GM12874 (cell line): ENCODE measurements at regions not wholly inside any gene's neighbourhood (a gene's known extent, or its start where the extent isn't known, plus 50 kb on each side); places are given as distances from the start of the nearest gene placed in this dataset.

Experiments used
- TF ChIP-seq, protein P1 (sequence below): IDR thresholded peaks from 2 replicates; pipeline ENCODE4 v1.5.1; 2011; ENCODE audit warnings: low read depth, mild to moderate bottlenecking, control low read depth, low read length, moderate library complexity; ENCODE audit not compliant: insufficient read depth

DNA sequence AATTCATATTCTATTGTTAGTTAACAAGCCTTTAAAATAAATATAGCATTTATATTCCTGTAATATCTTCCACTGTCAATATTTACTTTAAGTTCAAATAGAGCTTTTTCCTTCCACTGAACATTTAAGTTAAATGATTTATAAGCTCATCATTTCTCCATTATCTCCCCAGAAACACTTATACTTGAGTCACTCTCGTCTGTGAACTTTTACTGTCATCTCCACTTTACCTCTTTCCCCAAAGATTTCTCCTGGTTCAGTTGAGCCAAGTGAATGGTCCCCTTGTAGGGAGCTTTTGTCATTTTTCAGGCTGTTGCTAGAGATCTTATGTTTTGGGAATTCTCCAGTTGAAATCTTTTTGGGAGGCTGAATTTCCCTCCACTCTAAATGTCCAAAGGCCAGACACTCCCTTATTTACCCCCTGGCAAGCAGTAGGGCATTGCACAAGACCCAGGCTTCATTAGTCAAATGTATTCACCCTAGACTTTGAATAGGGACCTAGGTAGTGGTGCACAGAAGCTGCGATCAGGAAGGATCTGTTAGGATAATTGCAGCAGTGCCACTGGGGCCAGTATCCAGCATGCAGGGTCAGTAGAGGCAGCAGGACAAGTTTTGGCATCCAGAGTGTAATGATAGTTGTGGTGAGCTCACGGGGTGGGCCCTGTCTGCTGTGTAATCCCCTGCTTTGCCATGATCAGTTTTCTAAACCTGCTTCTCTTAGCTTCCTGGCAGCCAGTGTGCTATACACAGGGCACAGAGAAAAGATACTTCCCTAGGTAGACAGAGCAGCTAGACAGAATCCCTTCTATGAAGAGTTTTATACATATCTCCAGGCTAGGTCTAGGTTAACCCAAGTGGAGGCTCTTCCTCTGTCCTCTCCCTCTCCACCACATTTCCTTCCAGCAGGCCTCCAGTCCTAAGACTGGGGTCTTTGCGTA lies 356.5 kb upstream of the SLCO3A1 start:
- TF ChIP-seq, protein P1, sequence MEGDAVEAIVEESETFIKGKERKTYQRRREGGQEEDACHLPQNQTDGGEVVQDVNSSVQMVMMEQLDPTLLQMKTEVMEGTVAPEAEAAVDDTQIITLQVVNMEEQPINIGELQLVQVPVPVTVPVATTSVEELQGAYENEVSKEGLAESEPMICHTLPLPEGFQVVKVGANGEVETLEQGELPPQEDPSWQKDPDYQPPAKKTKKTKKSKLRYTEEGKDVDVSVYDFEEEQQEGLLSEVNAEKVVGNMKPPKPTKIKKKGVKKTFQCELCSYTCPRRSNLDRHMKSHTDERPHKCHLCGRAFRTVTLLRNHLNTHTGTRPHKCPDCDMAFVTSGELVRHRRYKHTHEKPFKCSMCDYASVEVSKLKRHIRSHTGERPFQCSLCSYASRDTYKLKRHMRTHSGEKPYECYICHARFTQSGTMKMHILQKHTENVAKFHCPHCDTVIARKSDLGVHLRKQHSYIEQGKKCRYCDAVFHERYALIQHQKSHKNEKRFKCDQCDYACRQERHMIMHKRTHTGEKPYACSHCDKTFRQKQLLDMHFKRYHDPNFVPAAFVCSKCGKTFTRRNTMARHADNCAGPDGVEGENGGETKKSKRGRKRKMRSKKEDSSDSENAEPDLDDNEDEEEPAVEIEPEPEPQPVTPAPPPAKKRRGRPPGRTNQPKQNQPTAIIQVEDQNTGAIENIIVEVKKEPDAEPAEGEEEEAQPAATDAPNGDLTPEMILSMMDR, result no peak

DNA sequence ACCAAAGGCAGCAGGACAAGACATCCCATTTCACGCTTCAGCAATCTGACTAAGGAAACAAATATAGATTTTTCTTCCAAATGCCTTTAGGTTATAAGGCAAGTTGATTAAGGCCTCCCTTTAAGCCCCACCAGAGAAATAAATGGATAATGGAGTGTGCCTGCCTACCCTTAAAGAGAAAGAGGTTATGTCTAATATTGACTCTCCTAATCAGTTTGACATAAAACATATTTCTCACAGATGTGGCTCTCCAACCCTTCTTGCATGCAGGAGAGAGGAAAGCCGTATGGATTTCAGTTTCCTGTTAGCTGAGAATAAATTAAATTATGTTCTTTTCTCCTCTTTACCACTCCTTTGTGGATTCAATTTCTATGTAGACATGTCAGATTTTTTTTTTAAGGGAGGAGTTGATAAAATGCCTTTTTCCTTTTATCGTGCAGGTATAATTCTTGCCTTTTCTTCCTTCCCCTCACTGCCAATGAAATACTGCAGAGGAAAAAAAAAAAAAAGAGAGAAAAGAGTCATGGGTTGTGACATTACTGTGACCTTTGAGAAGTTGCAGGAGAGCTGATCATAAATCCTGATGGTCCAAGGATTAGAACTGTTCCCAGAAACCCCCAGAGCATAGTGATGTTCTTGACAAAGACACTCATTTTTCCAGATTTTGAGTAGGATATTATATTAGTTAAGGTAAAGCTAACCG lies 355.3 kb upstream of the SLCO3A1 start:
- TF ChIP-seq, protein P1, result no peak

DNA sequence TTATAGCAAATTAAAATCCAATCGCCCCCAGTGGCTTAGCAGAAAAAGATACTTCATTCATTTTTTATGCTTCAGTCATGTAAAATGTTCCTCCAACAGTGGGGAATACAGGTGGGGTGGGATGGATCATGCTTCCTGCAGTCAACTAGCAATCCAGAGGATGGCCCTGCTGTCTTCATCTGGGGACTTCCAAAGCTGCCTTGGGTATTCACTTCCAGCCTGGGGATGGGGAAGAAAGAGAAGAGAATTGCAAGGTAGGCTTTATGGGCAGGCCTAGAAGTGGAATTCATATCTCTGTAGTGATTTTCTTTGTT lies 354.8 kb upstream of the SLCO3A1 start:
- TF ChIP-seq, protein P1, result no peak

DNA sequence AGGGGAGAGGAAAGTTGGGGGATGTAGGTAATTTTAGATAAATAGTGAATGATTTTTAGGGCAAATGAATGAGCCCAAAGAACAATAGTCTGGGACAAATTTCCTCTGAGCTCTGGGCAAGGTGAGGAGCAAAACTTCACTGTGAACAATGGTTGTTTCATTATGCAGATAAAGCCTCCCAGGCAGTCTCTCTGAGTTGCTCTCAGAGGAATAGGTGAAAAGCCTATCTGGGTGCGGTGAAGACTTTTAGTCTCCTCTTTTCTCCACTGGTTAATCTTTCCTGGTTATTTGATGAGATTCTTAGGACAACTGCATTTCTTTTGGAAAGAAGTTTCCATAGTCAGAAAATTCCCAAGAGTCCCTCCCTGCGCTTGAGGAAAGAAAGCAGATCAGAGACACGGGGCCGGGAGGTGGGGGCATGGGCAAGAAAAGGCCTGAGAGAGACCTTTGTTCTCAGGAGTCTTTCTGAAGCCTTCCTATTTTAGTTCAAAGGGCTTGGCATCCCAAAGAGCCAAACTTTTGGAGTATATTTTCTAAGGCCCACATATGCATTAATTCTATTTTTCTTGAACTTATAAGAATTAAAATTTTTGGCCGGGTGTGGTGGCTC lies 353.6 kb upstream of the SLCO3A1 start:
- TF ChIP-seq, protein P1, result no peak

DNA sequence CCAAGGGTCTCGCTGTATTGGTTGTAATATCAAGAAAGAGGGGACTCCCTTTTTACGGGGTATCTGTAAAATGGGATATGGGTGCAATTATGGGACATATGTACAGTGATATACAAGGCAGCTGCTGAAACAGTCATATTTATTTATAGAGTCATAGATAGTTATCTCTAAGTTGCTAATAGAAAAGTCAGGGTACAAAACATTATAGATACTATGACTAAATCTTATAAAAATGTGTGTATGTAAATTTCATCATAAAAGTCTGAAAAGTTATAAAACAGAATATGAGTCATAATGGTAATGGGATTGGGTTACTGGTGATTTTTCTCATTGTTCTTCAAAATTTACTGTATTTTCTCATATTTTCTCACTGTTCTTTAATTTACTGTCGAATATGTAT lies 344.9 kb upstream of the SLCO3A1 start:
- TF ChIP-seq, protein P1, result no peak

DNA sequence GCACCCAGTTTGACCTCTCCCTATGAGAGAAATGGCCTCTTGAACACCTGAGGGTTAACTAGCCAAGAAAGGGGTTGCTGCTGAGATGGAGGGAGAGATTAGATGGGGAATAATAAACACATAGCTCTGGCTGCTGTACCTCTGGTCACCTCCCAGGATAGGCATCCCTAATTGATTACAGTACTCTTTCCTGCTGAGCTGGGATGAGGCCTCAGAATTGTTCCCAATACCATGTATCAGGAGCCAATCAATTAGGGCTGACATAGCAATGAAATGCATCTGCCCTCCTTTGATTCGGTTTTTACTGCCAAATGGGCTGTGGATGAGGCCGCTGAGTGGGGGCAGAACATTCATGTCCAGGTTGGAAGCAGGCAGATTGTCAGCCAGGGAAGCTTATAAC lies 339.4 kb upstream of the SLCO3A1 start:
- TF ChIP-seq, protein P1, result no peak

DNA sequence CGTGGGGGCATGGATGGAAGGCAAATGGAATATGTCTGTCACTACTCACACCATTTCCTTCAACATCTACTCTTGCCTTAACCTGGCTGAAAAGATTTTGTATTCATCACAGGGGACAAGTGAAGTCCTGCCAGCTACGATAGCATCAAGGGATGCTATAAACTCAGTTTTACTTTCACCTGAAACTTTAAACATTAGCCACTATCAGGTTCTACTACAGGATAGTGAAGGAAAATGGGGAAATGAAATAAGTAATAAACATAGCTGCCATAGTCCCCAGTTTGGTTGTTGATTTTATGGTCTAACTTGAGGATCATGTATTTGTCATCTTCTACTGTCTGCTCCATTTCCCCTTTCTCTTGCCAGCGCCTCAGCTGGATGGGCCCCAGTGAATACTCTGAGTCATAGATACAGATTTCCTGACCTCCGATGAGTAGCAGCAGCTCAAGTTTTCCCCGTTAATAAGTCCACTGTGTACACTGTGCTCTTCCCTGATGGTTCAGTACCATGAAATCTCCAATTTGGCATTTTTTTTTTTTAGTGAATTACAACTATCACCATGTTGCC lies 338.2 kb upstream of the SLCO3A1 start:
- TF ChIP-seq, protein P1, result no peak
